SK-N-DZ (cell line): ENCODE measurements at regions not wholly inside any gene's neighbourhood (a gene's known extent, or its start where the extent isn't known, plus 50 kb on each side); places are given as distances from the start of the nearest gene placed in this dataset.

Experiments used
- DNase-seq: peaks from one replicate; pipeline ENCODE4 v3.0.0-alpha.2; 2015; ENCODE audit warnings: low spot score

DNA sequence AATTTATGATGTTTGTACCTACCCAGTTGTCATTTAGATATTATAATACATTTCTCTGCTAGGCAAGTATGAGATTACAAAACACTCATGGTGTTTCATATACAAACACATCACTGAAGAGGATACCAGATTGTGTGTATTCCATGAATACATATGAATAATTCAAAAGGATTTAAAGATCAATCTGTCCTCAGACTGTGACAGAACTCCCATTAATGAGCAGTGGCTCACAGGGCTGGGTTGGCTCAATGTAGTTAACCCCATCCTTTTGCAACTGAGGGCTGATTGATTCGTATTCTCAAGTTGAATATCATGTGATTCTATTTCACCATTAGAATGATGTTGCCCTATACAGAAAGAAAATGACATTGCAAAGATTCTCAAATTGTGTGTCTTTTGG, 79.6 kb upstream of the SPANXN2 start:
- no peak for DNase-seq

DNA sequence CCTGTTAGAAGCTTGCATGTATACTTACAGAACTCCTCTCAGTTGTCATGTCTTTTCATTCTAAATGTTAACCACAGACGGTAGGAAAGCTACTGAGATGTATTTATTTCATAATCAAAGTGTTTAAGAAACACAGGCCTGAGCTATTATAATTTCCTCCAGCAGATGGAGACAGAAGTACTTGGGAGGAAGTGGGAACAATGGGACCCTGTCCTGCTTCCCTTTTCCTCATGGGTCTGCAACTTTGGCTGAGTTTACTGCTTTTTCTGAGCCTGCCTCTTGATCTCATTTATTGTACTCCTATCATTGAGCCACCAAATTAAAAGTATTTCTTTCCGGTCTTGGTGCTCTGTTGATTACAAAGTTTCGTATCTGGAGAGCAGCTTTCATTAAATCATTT, 67.7 kb upstream of the SPANXN2 start:
- DNase-seq: peak; percentile 4

DNA sequence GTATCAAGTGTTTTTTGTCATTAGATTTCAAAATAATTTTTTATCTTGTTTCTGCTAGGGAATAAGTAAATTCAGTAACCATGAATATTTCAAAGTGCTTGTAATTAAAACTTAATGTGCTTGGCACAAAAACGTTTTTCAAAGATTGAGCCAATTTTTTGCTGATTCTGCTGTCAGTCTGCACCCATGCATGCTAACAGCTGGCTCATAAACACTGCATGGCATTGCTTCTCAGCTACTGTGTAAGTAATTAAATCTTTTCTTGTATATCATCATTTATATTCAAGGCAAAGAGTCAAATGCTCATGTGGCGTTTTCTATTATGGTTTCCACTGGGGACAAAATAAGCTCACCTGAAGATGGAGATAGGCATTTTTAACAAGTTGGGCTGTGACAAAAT, 66.8 kb upstream of the SPANXN2 start:
- DNase-seq: no peak

DNA sequence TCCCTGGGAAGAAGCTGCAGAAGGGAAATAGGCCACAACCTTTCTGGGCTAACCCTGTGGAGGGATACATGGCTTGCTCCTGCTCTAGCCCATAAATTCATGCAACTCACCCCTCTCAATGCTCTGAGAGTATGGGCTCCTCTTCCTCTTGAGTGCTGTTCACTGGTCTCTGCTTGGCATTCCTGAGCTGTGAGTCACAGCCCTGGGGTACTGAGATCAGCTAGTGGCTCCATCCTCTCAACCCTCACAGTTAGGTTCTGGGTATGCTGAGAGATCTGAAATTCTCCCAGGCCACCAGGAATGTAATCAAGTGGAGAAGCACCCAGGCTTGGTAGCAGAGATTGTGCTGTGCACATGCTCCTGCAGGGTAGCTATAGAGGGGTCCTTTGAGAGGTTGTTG, 60.6 kb upstream of the SPANXN2 start:
- no peak for DNase-seq
